Testis (tissue), 2 donors: ENCODE measurements at regions not wholly inside any gene's neighbourhood (a gene's known extent, or its start where the extent isn't known, plus 50 kb on each side); places are given as distances from the start of the nearest gene placed in this dataset.

Experiments used
- DNase-seq: peaks from one replicate; pipeline ENCODE4 v3.0.0-alpha.2; 2019
- H3K27ac ChIP-seq, 2 donors: fragments of 200-600 bp; sonication (generic); one replicate each; pipeline ENCODE4 v1.5.1; 2019
- H3K27me3 ChIP-seq: fragments of 200-600 bp; sonication (generic); one replicate; pipeline ENCODE4 v1.5.1; 2019
- H3K36me3 ChIP-seq: fragments of 200-600 bp; sonication (generic); one replicate; pipeline ENCODE4 v1.5.1; 2017; ENCODE audit warnings: low read depth; ENCODE audit errors: missing control alignments
- H3K4me1 ChIP-seq: fragments of 200-600 bp; sonication (generic); one replicate; pipeline ENCODE4 v1.5.1; 2019
- H3K4me3 ChIP-seq, 2 donors: fragments of 200-600 bp; sonication (generic); one replicate each; pipeline ENCODE4 v1.5.1; 2017 to 2019
- H3K9me3 ChIP-seq: fragments of 200-600 bp; sonication (generic); one replicate; pipeline ENCODE4 v1.5.1; 2017
- POLR2A ChIP-seq: fragments of 450-650 bp; IDR thresholded peaks from one replicate; pipeline ENCODE4 v1.6.1; 2017; ENCODE audit warnings: antibody characterized with exemption, mild to moderate bottlenecking, moderate library complexity
- WGBS, 2 donors: methylation state at CpG; one replicate each; pipeline ENCODE4 v1.1.5; 2018; 5-methylcytosine and 5-hydroxymethylcytosine counted together
- intact Hi-C: fragments of 100-400 bp; cut with DNase I; formaldehyde crosslinking; loops from one replicate; pipeline ENCODE4 v1.15.1; 2023; ENCODE audit warnings: low total_unique reads
- TF ChIP-seq, protein P1 (sequence below), 3 experiments: fragments of 450-650 bp in 2 of 3; fragments of 200-600 bp in 1 of 3; sonication (generic) in 1 of 3; IDR thresholded peaks; one replicate each; pipeline ENCODE4 v1.5.1; 2016 to 2019; ENCODE audit warnings: antibody characterized with exemption in 3 of 3, mild to moderate bottlenecking in 2 of 3, moderate library complexity in 1 of 3

DNA sequence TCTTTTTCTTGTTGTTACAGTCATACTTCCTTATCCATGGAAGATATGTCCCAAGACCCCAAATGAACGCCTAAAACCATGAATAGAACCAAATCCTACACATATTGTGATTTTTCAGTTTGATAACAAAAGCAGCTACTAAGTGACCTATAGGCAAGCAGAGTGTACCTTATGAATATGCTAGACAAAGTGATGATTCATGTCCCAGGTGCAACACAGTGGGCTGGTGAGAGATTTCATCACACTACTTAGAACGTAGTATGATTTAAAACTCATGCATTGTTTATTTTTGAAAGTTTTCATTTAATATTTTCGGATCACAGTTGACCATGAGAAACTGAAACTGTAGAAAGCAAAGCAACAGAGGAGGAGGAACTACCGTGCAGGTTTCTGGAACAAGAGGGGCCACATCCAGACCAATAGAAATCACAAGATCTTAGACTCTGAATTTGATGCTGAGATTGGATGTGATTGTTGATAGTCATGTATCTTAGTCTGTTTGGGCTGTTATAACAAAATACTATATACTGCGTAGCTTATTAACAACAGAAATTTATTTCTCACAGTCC, 470.8 kb upstream of the VRK2 start:
- Histone ChIP-seq H3K27me3 (no peaks in the 10 kb centered on the region), H3K9me3 (no peaks in the 10 kb centered on the region), H3K27ac (no peak overlapping the region), H3K4me1 (no peaks in the 10 kb centered on the region), H3K36me3 (no peaks in the 10 kb centered on the region), H3K4me3 (no peak overlapping the region)
- TF ChIP-seq POLR2A: no peak
- TF ChIP-seq, protein P1, sequence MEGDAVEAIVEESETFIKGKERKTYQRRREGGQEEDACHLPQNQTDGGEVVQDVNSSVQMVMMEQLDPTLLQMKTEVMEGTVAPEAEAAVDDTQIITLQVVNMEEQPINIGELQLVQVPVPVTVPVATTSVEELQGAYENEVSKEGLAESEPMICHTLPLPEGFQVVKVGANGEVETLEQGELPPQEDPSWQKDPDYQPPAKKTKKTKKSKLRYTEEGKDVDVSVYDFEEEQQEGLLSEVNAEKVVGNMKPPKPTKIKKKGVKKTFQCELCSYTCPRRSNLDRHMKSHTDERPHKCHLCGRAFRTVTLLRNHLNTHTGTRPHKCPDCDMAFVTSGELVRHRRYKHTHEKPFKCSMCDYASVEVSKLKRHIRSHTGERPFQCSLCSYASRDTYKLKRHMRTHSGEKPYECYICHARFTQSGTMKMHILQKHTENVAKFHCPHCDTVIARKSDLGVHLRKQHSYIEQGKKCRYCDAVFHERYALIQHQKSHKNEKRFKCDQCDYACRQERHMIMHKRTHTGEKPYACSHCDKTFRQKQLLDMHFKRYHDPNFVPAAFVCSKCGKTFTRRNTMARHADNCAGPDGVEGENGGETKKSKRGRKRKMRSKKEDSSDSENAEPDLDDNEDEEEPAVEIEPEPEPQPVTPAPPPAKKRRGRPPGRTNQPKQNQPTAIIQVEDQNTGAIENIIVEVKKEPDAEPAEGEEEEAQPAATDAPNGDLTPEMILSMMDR (IDR thresholded peaks at IDR 0.05): no peak
- intact Hi-C loops: no loop called here
- DNase-seq: no peak
- WGBS, 2 donors: 85 to 88% methylated on average over 5 of the region's 5 CpGs

- Histone ChIP-seq H3K4me1 (no peaks in the 10 kb centered on the region), H3K27ac (no peak overlapping the region), H3K4me3 (no peak overlapping the region), H3K9me3 (no peaks in the 10 kb centered on the region), H3K36me3 (no peaks in the 10 kb centered on the region), H3K27me3 (no peaks in the 10 kb centered on the region)
- intact Hi-C loops: no loop called here
- TF ChIP-seq, protein P1 (IDR thresholded peaks at IDR 0.05): no peak
- TF ChIP-seq POLR2A: no peak
- no peak for DNase-seq
- WGBS, 2 donors: 91 to 94% methylated on average over 1 of the region's 1 CpG
Observed at GRCh38 chr2:57576983-57577382, 469.6 kb upstream of the VRK2 start.

- intact Hi-C loops: no loop called here
- no peak overlapping the region for H3K4me3 ChIP-seq
- no peaks in the 10 kb centered on the region for H3K4me1 ChIP-seq
- no peak for TF ChIP-seq POLR2A
- TF ChIP-seq, protein P1 (IDR thresholded peaks at IDR 0.05): no peak
- DNase-seq: no peak
- 65 to 89% methylated on average over 1 of the region's 1 CpG for WGBS, 2 donors
- H3K27me3 ChIP-seq: no peaks in the 10 kb centered on the region
- H3K27ac ChIP-seq: no peak overlapping the region
- no peaks in the 10 kb centered on the region for H3K36me3 ChIP-seq
- H3K9me3 ChIP-seq: no peaks in the 10 kb centered on the region
Observed at GRCh38 chr2:57597940-57598339, 448.7 kb upstream of the VRK2 start.

DNA sequence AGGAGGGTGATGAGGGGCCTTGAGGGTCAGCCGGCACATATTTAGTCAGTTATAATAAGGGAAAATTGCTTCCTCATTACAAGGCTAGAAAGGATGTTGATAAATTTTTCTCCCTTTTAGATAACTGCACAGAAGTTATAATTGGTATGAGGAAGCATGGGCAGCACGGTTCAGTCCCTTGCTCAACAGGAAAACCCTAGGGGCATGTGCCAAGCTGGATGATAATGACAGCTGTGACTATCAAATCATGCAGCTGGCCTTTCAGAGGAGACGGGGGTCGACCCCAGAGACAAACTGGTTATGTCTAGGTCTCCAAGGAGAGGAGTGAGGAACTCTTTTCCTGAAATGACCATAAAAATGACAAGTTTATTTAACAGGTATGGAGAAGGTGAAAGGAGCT, 448.1 kb upstream of the VRK2 start:
- Histone ChIP-seq H3K9me3 (no peaks in the 10 kb centered on the region), H3K27me3 (no peaks in the 10 kb centered on the region), H3K4me1 (no peaks in the 10 kb centered on the region), H3K36me3 (no peaks in the 10 kb centered on the region), H3K4me3 (no peak overlapping the region), H3K27ac (no peak overlapping the region)
- WGBS, 2 donors: 19 to 38% methylated on average over 4 of the region's 4 CpGs
- TF ChIP-seq, protein P1 (IDR thresholded peaks at IDR 0.05): no peak
- no peak for TF ChIP-seq POLR2A
- DNase-seq: no peak
- intact Hi-C loops: no loop called here

- Histone ChIP-seq H3K9me3 (no peaks in the 10 kb centered on the region), H3K4me3 (no peak overlapping the region), H3K4me1 (no peaks in the 10 kb centered on the region), H3K36me3 (no peaks in the 10 kb centered on the region), H3K27me3 (no peaks in the 10 kb centered on the region), H3K27ac (no peak overlapping the region)
- TF ChIP-seq, protein P1 (IDR thresholded peaks at IDR 0.05): no peak
- TF ChIP-seq POLR2A: no peak
- intact Hi-C loops: no loop called here
- no peak for DNase-seq
- 44 to 72% methylated on average over 2 of the region's 2 CpGs for WGBS, 2 donors
Observed at GRCh38 chr2:57602733-57603132, 443.9 kb upstream of the VRK2 start.
